Mucosa of stomach (tissue), 1 donor: ENCODE measurements at regions not wholly inside any gene's neighbourhood (a gene's known extent, or its start where the extent isn't known, plus 50 kb on each side); places are given as distances from the start of the nearest gene placed in this dataset.

ENCODE experiments used
- H3K27me3 ChIP-seq: one replicate; pipeline ENCODE4 v1.7.0; 2013; ENCODE audit warnings: mild to moderate bottlenecking, low read length; ENCODE audit not compliant: control insufficient read depth, insufficient read depth
- H3K36me3 ChIP-seq: one replicate; pipeline ENCODE4 v1.7.0; 2013; ENCODE audit warnings: low read length; ENCODE audit not compliant: control insufficient read depth, insufficient read depth
- H3K4me1 ChIP-seq: one replicate; pipeline ENCODE4 v1.7.0; 2013; ENCODE audit warnings: mild to moderate bottlenecking, low read length; ENCODE audit not compliant: control insufficient read depth, insufficient read depth
- H3K4me3 ChIP-seq: one replicate; pipeline ENCODE4 v1.7.0; 2013; ENCODE audit warnings: low read length
- H3K9ac ChIP-seq: one replicate; pipeline ENCODE4 v1.7.0; 2013; ENCODE audit warnings: mild to moderate bottlenecking, low read length, moderate library complexity
- H3K9me3 ChIP-seq: one replicate; pipeline ENCODE4 v1.7.0; 2013; ENCODE audit warnings: mild to moderate bottlenecking, low read length, moderate library complexity; ENCODE audit not compliant: control insufficient read depth
- donor health status: Pancreatic carcinoma.

DNA sequence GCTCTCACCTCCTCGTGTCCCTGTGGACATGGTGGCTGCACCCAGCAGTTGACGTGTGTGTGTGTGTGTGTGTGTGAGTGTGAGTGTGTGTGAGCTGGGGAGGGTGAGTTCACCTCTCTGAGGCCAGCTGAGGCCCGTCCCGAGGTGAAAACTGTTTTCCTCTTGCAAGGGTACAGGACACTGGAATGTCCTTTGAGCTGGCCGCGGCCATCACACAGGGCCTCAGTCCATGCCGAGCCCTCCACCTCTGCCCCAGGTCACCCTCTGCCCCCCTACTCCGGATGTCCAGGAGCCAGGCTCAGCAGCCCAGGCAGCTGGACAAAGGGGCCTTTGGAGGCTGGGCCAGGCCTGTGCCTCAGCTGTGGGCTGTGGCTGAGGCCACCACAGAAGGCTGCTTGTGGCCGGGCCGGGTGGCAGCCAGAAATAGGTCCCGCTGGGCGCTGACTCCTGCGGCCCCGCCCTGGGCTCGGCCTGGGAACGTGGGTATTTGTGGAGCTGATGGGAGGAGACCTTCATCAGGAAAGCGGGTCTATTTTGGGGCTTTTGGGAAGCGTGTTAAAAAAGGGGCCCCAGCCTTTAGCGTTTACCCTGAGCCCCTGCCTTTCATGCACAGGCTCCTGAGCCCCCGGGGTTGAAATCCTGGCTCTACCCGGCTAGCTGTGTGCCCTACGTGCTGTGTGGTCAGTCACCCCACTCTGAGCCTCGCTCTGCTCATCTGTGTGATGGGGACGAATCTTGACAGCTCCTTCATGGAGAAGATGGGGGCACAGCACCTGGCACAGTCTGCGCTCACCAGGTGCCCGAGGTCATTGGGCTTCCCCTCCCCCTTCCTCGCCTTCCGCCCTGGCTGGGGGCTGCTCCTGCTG lies 75.1 kb upstream of the IER5L start:
- H3K9ac ChIP-seq, result no peak overlapping the region
- no peaks in the 10 kb centered on the region for H3K36me3 ChIP-seq
- no peaks in the 10 kb centered on the region for H3K9me3 ChIP-seq
- peaks cover 4% of the 10 kb centered on the region for H3K4me1 ChIP-seq
- no peak overlapping the region for H3K4me3 ChIP-seq
- H3K27me3 ChIP-seq, result peaks cover 12% of the 10 kb centered on the region

DNA sequence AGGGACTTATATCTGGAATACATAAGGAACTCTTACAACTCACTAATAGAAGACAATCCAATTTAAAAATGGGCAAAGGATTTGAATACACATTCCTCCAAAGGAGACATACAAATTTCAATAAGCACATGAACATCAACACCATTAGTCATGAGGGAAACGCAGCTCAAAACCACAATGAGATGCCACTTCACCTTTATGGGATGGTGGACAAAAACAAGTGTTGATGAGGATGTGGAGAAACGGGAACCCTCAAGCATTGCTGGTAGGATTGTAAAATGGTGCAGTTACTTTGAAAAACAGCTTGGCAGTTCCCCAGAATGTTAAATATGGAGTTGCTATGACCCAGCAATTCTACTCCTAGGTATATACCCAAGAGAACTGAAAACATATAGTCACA lies 72.7 kb upstream of the IER5L start:
- H3K9me3 ChIP-seq, result no peaks in the 10 kb centered on the region
- H3K4me1 ChIP-seq, result no peaks in the 10 kb centered on the region
- H3K4me3 ChIP-seq, result no peak overlapping the region
- H3K27me3 ChIP-seq, result peaks cover 8% of the 10 kb centered on the region
- H3K9ac ChIP-seq, result no peak overlapping the region
- no peaks in the 10 kb centered on the region for H3K36me3 ChIP-seq

DNA sequence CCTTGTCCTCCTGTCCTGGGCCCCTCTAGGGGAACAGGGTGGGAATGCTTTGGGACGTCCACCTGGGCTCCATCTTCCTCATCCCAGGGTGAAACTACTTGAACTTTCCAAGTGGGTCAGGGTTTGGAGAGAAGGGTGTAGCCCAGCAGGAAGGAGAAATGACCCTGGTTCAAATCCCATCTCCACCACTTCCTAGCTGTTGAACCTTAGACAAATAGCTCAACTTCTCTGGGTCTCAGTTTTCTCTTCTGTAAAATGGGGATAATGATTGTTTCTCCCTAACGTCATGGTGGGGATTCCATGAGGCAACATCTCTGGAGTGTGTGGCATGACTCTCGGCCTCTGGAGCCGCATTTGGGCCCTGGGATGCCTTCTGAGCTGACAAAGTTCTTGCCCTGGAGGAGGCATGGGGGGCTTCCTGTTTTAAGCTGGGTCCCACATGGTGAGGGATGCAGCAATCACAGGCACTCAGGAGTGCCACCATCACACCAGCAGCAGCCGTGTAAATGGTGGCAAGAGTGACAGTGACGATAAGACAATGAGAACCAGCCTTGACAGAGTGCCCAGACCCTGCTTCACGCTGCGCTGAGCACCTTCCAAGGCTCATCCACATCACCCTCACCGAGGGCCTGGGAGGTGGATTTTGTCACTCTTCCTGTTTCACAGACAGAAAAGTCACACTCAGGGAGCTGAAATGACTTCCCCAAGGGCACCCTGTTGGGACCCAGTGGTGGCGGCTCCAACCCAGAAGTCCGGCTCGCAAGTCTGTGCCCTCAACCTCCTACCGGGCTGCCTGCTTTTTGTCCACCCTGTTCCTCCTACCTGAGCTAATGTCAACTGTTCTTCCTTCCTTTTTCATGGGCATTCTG lies 69.5 kb upstream of the IER5L start:
- H3K4me3 ChIP-seq, result no peak overlapping the region
- H3K9me3 ChIP-seq, result no peaks in the 10 kb centered on the region
- H3K9ac ChIP-seq, result no peak overlapping the region
- no peaks in the 10 kb centered on the region for H3K4me1 ChIP-seq
- H3K36me3 ChIP-seq, result no peaks in the 10 kb centered on the region
- peaks cover 4% of the 10 kb centered on the region for H3K27me3 ChIP-seq

DNA sequence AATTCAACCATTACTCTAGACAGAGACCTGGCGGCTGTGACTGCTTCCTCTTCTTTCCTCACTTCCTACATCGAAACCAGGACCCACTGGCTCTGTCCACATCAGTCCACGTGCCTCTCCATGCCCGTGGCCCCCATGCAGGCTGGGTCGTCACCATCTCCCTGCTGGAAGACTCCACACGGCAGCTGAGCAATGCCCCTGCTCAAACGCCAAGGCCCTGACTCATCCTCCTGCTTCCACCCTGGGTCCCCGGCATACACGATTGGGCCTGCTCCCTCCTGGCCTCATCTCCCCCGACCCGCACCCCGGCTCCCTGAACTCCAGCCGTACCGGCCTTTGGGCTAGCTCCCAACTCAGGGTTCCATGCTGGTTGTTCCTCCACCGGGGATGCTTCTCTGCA lies 67.2 kb upstream of the IER5L start:
- Histone ChIP-seq H3K9me3 (no peaks in the 10 kb centered on the region), H3K4me3 (no peak overlapping the region), H3K36me3 (no peaks in the 10 kb centered on the region), H3K27me3 (peaks cover 4% of the 10 kb centered on the region), H3K4me1 (no peaks in the 10 kb centered on the region), H3K9ac (no peak overlapping the region)

DNA sequence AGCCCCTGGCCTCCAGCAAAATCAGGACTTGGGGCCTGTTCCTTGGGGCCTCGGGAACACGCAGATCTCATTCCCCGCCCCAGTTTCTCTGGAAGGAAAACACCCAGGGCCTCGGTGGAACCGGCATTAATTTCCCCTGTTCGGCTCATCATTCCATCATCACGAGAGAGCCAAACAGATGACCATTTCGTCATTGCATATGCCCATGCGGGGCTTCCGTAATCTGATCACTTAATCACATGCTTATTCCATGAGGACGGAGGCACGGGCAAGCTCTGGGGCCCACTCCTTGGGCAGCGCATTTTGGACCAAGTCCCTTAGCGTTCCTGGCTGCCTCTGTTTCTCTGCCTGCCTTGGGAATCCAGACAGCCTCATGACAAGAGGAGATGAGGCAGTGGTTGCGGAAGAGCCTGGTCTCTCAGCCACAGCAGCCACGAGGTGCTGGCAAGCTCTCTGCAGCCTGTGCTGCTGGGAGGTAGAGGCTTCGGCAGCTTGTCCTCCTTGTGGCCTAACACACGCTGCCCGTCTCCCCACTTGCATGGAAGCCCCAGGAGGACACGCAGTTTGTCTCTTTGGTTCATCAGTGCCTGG lies 65.0 kb upstream of the IER5L start:
- Histone ChIP-seq H3K27me3 (peaks cover 4% of the 10 kb centered on the region), H3K9ac (no peak overlapping the region), H3K4me3 (no peak overlapping the region), H3K36me3 (no peaks in the 10 kb centered on the region), H3K9me3 (no peaks in the 10 kb centered on the region), H3K4me1 (no peaks in the 10 kb centered on the region)

DNA sequence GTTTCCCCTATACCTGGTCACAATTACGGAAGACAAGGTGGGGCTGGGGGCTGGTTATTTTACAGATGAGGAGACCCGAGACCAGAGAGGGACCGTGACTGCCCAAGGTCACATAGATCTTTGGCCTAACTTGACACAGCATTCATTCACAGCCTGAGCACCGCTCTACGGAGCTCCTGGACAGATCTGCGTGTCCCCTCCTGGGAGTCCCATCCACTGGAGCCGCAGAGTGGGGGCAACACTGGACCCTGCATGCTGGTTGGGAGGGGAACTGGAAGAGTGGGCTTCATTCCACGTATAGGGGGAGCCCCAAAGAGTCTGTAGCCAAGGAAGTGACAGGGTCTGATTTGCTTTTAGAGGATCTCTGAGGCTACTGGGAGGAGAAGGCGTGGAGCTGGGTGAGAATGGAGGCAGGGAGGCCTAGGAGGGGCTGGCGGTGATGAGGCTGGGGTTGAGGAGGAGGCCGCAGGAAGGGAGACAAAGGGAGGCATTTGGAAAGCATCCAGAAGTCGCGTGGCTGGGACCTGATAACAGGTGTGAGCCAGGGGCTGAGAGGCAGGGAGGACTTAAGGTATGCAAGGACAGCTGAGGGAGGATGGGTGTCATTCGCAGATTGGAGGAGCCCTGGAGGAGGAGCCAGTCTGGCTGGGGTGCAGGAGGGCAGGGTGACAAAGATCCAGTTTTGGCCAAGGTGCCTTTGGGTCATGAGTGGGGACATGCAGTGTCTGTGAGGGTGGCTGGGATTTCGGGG lies 64.3 kb upstream of the IER5L start:
- no peaks in the 10 kb centered on the region for H3K9me3 ChIP-seq
- H3K36me3 ChIP-seq, result no peaks in the 10 kb centered on the region
- H3K4me1 ChIP-seq, result peaks cover 2% of the 10 kb centered on the region
- no peak overlapping the region for H3K4me3 ChIP-seq
- H3K27me3 ChIP-seq, result no peaks in the 10 kb centered on the region
- no peak overlapping the region for H3K9ac ChIP-seq

DNA sequence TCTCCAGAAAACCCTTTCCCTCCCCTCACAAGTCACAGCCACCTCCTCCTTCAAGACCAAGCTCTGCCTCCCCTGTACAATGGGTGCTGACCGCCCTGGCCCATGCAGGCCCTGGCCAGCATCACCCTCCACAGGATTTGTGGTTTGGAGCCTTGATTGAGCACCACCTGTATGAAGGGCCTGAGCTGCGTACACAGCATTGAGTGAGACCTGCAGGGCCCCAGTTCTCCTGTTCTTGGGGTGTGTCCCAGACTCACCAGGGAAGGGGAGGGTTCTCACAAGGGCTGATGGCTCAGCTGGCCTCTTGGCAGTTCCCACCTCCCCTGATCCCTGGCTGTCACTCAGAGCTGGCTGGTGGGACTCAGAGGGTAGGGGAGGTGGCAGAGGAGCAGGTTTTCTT lies 63.7 kb upstream of the IER5L start:
- no peaks in the 10 kb centered on the region for H3K9me3 ChIP-seq
- H3K36me3 ChIP-seq, result no peaks in the 10 kb centered on the region
- H3K27me3 ChIP-seq, result no peaks in the 10 kb centered on the region
- H3K4me1 ChIP-seq, result peaks cover 9% of the 10 kb centered on the region
- no peak overlapping the region for H3K9ac ChIP-seq
- H3K4me3 ChIP-seq, result no peak overlapping the region

DNA sequence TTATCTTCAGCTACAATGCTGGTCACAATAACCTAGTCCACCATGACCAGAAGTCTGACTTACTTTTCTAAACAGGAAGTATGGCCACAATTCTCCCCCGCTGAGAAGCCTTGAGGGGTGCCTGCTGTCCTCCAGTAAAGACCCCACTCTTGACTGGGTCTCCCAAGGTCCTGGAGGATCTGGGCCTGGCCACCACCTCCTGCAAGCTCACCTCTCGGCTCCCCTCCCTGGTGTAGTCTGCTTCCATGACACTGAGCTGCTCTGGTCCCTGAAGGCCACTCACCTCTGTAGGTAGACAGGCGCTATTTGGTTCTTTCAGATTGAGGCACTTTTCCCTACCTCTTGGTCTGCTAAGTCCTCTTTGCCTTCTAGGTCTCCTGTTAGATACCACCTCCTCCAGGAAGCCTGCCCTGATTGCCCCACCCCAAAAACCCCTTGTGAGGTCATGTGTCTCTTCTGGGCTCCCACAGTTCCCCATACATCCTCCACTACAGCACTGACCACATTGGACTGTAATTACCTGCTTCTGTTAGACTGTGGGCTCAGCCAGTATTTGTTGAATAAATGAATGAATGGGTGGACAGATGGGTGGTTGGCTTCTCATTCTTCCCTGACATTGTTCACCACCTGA lies 62.6 kb upstream of the IER5L start:
- H3K9me3 ChIP-seq, result no peaks in the 10 kb centered on the region
- no peaks in the 10 kb centered on the region for H3K36me3 ChIP-seq
- H3K4me3 ChIP-seq, result no peak overlapping the region
- peaks cover 9% of the 10 kb centered on the region for H3K4me1 ChIP-seq
- no peaks in the 10 kb centered on the region for H3K27me3 ChIP-seq
- no peak overlapping the region for H3K9ac ChIP-seq

DNA sequence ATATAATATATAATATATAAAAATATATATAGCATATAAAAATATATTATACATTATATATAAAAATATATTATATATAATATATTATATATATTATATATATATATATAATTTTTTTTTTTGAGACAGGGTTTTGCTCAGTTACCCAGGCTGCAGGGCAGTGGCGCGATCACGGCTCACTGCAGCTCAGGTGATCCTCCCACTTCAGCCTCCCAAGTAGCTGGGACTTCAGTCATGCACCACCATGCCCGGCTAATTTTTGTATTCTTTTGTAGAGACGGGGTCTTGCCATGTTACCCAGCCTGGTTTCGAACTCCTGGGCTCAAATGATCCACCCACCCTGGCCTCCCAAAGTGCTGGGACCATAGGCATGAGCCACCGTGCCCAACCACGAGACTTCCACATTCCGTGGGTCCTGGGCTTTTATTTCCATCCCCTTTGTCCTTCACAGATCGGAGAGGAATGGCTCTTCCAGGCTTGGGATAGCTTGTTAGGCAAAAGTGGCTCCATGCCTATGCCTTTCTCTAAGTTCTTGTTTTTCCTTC lies 62.0 kb upstream of the IER5L start:
- Histone ChIP-seq H3K4me1 (peaks cover 9% of the 10 kb centered on the region), H3K9me3 (no peaks in the 10 kb centered on the region), H3K36me3 (no peaks in the 10 kb centered on the region), H3K9ac (no peak overlapping the region), H3K27me3 (no peaks in the 10 kb centered on the region), H3K4me3 (no peak overlapping the region)

DNA sequence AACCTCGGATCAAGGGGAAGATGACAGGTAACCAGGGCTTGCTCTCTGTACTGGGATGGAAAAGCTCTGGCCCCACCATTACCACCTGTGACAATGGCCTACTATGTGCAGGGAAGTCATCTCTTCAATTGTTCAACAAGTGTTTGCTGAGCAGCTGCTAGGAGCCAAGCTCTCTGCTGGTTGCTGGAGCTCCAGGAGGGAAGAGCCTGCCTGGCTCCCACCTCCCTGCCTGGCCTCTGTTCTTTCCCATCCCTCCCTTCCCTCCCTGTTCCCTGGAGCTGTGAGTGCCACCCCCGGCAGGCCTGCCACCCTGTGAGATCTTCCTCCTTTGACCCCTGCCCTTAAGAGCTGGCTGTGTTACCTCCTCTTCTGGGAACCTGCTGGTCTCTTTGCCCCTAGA lies 59.7 kb upstream of the IER5L start:
- peaks cover 9% of the 10 kb centered on the region for H3K4me1 ChIP-seq
- no peaks in the 10 kb centered on the region for H3K36me3 ChIP-seq
- no peaks in the 10 kb centered on the region for H3K9me3 ChIP-seq
- no peak overlapping the region for H3K4me3 ChIP-seq
- no peaks in the 10 kb centered on the region for H3K27me3 ChIP-seq
- H3K9ac ChIP-seq, result no peak overlapping the region

DNA sequence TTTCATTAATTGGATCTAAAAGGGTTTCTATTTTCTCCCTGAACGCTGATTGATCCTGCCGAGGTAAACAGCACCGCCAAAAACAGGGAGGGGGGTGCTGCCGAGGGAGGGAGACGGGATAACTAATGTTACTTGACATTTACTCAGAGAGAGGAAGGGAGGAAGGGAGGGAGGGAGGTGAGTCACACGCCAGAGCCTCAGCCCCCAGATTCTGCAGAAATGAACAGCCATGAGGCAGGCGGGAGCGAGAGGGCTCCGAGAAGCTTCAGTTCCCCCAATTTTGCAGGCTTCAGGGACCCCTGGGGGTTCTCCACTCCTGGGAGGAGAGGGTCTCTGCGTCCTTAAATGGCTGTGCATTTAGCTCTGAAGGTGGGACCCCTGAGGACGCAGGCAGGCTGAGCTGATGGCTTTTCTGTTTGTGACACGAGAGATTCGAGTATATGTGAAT lies 59.1 kb upstream of the IER5L start:
- Histone ChIP-seq H3K9ac (no peak overlapping the region), H3K27me3 (no peaks in the 10 kb centered on the region), H3K36me3 (no peaks in the 10 kb centered on the region), H3K9me3 (no peaks in the 10 kb centered on the region), H3K4me3 (no peak overlapping the region), H3K4me1 (peaks cover 9% of the 10 kb centered on the region)
